HG02763 (cell line): ENCODE measurements at regions not wholly inside any gene's neighbourhood (a gene's known extent, or its start where the extent isn't known, plus 50 kb on each side); places are given as distances from the start of the nearest gene placed in this dataset.
A peak's percentile ranks its signal among the peaks of the same experiment; 100 is the strongest.
"Not testable (repeated sequence)": the region's sequence is repeated elsewhere in the genome, so short reads cannot be mapped to it uniquely, and the experiment has no call there.

Experiments used
- ATAC-seq: cut with Tn5 transposase; IDR thresholded peaks from one replicate; pipeline ENCODE4 v1.9.1; 2021; ENCODE audit warnings: mild to moderate bottlenecking, moderate library complexity; ENCODE audit not compliant: unreplicated experiment

DNA sequence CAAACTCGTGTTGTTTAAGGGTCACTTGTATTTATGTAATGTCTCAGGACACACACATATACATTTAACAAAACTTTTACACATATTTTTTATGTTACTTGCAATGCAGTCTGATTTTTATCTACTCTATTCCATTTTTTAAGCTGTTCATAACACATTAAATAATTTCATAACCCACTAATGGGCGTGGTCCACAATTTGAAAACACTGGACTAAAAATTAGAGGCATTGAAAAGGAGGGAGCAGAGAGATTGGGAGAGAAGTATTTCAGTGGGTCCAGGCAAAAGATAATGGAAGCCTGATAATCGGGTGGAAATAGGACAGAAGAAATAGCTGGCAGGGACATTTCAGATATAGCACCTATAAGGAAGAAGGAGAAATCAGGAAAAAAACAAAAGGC, 597.3 kb upstream of the CLINT1 start:
- ATAC-seq, result no peak

DNA sequence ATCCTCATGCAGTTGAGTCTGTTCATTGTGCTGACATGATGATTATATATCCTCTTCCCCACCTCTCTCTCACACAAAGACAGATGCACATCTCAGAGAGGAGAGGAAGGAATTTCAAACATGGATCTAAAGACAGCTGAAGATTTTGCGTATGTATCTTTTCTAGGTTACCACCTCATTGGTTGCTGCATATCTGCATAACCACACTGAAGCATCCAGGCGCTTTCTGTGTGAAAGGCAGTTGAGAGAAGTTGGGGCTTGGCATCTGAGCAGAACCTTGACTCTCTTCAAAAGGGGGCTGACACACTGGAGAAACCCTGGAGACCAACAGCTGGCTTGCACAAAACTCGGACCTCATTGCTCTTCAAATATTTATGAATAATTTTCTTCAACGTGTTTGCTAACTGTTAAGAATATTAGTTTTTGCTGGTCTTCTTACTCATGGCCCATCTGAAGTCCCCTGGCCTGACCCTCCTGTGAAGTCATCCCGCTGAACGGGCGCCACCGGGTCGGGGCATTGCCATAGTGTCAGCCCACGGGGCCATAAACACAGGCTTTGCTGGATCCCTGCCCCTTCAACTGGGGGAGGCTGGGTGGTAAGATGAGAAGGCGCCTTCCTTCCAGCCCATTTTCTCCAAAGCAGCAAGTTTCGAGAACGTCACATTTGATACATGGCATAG, 593.2 kb upstream of the CLINT1 start:
- no peak for ATAC-seq

DNA sequence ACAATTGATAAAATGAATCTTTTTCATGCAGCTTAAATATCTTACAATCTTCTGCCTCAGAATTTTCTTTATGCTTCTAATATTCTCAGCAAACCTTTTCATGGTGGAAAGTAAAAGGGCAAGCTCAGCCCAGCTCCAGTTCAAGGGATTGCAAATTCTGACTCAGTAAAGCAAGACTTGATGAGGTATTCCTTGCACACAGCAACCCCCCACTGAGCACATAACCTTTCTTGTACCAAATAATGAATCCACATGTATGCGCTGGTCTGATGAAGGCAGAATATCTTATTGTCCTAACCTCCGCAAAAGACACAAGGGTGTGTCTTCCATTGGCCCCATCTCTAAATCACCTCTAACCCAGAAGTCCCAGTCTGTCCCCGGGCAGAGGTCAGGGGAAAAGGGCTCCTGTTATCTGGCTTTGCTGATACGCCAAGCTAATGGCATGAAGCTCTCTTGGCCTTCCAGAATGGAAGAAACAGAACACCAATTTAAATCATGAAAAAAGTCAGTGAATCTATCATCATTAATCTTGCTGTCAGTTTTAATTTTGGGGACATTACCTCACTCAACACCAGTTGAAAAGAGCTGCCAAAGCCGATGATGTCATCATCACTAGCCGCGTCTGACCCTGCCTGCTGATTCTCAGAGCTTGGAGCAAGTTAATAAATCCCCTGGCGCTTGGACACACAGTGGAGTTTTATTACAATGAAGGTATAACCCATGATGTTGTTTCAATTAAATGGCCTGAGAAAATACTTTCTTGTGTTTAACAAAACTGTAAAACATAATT, 592.5 kb upstream of the CLINT1 start:
- no peak for ATAC-seq

DNA sequence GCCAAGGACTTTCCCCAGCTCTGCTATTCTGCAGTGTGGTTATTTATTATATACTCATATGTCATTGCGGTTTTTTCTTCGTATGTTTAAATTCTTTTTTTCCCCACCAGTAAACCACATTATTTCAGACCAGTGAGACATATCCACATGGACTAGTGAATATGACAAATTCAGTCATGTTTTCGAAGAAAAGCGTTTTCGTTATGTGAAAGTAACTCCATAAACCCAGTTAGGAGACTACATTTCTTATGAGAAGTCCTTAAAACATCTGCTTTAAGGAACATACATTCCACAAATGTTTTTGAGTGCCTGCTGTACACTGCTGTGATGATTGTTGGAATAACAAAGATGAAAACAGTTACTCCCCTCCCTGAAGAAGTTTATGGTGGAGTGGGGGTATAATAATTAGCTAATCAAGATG, 591.8 kb upstream of the CLINT1 start:
- ATAC-seq, result no peak

DNA sequence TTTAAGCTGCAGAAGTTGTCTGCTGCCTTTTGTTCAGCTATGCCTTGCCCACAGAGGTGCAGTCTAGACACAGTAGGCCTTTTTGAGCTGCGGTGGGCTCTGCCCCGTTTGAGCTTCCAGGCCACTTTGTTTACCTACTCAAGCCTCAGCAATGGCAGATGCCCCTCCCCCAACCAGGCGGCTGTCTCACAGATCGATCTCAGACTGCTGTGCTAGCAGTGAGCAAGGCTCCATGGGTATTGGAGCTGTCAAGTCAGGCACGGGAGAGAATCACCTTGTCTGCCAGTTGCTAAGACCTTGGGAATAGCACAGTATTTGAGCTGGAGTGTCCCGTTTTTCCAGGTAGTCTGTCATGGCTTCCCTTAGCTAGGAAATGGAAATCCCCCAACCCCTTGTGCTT, 587.8 kb upstream of the CLINT1 start:
- ATAC-seq, result not testable (repeated sequence)

DNA sequence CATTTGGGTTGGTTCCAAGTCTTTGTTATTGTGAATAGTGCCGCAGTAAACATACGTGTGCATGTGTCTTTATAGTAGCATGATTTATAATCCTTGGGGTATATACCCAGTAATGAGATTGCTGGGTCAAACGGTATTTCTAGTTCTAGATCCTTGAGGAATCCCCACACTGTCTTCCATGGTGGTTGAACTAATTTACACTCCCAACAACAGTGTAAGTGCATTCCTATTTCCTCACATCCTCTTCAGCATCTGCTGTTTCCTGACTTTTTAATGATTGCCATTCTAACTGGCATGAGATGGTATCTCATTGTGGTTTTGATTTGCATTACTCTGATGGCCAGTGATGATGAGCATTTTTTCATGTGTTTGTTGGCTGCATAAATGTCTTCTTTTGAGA, 580.3 kb upstream of the CLINT1 start:
- ATAC-seq, result not testable (repeated sequence)

DNA sequence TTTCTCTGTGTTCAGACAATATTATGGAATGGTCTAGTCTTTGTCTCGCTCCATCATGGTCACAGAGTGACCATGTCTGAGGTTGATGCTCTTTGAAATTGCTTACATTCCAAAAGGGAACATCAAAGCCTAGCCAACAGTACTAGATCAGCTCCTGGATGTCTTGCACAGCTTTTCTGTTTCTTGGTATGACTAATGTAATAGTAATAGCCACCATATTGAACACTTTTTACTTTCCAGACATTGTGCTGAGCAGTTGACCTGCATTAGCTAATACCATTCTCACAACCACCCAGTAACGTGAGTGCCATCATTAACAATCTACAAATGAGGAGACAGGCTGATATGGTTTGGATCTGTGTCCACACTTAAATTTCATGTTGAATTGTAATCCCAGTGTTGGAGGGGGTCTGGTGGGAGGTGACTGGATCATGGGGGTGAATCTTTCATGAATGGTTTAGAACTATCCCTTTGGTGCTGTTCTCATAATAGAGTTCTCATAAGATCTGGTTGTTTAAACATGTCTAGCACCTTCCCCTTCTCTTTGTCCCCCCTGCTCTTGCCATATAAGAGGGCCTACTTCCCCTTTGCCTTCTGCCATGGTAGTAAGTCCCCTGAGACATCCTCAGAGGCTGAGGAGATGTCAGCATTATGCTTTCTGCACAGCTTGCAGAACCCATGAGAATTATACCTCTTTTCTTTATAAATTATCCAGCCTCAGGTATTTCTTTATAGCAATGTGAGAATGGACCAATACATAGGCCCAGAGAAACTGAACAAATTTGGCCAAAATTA, 577.5 kb upstream of the CLINT1 start:
- ATAC-seq, result no peak

DNA sequence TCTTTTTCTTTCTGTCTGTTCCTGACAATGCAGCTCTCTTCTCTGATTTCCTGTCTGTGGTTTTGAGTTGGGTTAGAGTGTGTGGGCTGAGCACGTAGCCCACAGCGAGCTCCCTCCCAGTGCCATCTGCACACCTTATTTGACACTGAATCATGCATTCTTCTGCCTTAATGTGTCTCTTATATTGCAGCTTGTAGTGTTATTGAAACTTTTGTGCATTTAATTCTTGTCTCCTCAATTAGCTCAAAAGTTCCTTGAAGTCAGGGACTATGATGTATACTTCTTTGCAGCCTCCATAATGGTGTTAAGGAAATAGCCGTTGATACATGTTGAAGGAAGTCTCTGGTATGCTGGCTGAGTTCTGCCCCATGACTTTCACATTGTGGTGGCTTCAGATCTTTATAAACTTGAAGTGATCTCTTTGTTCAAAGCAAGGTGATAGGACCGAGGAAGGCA, 576.2 kb upstream of the CLINT1 start:
- ATAC-seq, result peak; percentile 70

DNA sequence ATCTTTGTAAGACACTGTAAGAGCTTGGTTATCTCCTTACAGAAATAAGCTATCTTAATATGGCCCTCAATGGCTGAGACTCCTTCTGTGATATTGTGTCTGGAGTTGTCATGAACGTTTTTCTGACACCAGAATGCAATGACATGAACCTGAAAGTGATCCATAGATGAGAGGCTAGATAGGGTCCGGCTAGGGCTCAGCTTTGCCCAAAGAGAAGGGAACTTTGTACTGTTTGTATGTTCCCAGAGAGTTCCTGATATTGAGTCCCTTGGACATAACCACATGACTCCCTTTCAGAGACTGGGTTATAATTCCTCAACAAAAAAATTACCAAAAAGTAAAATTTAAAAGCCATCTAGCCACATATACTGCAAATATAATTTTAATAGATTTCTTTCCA, 575.8 kb upstream of the CLINT1 start:
- ATAC-seq, result no peak

DNA sequence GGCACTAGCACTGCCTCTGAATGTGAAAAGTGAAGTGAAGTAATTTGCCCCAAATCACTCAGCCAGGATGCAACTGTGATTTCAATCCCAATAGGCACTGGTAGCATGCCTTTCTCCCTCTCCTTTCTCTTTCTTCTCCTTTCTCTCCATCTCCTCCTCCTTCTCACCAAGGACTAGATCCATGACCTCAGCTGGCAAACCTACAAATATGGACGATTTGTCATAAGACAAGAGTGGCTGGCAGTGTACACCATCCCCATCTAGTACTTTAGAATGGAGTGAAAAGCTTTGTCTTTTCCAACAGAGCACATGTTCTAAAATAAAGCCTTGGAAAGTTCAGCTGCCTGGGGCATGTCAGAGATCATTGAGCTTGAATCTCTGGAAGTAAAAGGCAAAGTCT, 574.7 kb upstream of the CLINT1 start:
- ATAC-seq, result no peak

DNA sequence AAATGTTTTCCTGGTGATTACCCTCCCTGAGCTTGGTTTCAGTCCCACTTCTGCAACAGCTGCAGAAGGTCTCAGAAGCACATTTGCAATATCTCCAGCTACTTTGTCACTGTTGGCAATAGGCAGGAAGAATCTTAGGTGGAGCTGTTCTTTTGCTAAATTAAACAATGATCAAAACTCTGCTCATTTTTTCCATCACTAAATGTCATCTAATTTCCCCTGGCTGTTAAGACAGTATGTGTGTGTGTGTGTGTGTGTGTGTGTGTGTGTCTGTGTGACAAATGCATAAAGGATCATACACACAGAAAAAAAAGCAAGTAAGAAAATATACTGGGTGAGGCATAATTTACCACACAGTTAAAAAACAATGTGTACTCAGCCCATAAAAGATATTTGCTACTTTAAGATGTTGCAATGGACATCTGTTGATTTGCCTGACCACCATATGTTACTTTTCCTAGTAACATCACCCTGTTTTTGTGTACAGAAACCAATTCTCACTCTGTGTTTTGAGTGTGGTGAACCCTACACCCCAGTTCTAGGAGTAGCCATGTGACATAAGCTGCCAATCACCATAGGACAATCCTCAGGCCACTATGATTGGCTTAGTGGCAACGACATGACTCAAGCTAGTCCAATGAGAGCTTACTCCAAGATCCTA, 572.6 kb upstream of the CLINT1 start:
- ATAC-seq, result peak; percentile 37

DNA sequence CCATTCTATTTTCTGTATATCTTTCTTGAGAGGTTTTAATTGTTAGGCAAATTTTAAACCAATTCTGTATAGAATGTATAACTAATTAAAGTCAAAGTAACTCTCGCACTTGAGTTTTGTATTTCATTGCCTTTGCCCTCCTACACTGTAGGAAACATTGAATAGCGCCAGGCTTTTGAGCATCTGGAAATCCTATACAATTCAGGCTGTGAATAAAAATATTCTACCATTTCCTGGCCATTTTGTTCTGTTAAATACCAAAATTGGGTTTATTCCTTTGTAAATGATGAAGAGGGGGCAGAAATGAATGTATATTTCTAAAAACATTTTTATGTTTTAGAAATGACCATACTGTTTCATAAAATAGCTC, 571.8 kb upstream of the CLINT1 start:
- ATAC-seq, result no peak

DNA sequence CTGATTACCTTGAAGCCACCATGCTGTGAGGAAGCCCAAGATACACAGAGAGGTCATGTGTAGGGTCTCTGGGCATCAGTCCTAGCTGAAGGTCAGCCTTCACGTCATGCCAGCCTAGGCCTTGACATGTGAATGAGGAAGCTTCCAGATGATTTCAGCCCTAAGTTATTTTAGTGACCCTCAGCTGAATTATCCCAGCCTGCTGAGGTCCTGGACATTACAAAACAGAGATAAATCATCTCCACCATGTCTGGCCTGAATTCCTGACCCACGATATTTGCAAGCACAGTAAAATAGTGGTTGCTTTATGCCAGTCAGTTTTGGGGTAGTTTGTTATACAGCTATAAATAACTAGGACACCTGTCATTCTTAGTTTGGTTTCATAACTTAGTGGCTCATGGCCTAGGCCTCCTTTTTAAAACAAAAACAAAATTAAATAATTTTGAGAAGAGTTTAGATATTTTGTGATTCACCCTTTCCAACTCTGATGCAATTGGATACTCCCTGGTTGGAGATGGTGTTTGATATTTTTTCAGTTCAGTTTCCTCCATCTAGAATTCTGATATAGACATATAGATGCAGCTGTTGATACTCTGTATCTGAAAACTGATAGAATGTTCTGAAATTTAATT, 571.3 kb upstream of the CLINT1 start:
- no peak for ATAC-seq

DNA sequence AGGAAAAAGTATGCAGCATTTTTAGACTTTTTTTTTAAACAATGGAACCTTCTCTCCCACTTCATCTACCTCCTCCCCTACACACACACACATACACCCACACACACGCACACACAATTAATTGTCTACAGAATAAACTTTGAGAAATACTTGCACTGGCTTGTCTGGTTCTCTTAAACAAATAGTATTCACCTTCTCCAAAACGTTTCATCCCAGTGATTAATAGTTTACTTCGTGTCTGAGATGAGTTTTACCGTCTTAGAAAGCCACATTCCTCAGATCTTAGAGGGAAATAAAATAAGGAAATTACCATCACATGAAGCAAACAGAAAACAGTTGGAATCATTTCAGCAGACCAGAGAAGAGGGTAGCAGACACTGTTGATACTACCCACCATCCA, 570.6 kb upstream of the CLINT1 start:
- ATAC-seq, result no peak

DNA sequence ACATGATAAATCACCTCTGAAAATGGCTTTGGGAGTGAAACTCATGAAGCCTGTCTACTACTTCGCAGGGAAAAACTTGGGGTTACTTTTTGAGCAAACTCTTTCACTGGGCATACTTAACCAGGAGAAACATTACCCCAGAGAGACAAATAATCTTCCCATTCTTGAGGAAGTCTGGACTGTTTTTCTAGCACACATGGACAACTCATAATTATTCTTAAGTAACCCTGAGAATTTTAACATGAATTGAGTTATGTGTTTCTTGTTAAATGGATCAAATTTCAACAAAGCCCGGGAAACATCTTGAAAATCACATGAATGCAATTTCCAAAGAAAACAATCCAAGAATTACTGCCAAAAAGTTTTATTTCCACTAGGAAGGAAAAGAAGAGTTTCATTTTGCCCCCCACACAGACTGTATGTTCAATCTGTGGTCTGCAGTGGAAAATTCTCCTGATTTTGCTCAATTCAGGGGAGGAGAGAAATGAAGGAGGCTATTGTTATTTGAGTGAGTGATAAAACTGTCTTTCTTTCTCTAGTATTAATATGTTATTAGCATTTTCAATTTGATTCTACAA, 564.8 kb upstream of the CLINT1 start:
- ATAC-seq, result no peak

DNA sequence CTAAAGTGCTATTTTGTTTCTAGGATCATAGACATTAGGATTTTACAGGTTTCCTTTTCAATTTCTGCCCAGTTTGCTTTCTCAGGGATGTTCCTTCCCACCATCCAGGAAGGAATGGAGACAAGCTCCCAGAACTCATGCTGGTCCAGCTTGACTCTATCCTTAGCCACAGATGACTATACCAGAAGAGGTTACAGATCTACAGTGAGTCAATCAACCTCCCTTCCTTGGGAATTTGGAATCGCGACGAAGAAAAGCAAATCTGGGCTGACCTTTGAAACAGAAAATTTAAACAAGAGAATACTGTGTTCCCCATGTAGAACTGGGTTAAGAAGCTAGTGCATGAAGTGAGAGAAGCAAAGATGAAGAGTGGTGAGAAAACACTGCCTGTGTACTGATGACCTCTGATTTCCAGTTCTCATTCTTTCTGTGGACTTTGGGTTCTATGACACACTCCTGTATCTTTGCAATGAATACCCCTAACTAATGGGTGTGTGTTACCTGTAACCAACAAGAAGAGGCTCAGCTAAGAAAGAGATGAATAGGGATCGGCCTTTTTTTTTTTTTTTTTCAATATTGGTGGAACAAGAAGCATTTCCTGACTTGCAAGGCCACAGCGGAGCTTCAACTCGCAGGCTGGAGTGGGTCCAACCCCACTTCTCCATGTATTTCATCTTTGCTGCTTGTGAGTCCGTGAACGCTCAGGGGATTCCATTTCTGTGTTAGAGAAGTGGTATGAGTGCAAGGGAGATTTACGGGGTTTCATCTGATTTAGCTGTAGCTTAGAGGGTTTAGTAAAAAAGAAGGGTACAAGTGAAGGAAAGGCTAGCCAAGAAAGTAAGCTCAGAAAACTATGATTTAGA, 563.9 kb upstream of the CLINT1 start:
- ATAC-seq, result no peak

DNA sequence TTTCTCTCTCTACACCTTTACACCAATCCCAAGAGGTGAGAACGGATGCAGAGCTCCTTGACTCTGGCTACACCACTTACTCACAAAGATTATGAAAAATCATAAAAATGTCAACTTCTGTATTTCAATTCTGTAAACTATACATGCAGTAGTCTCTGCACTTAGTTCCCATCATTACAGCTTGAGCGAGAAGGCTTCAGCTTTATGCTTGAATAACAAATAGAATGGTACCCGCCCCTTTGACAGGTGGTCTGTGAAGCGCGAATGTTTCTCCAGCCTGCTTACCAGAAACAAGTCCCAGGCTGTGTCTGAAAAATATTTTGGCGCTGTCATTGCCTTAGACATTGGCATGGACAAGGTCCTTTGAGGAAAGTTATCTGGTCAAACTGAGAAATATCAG, 562.4 kb upstream of the CLINT1 start:
- ATAC-seq, result no peak

DNA sequence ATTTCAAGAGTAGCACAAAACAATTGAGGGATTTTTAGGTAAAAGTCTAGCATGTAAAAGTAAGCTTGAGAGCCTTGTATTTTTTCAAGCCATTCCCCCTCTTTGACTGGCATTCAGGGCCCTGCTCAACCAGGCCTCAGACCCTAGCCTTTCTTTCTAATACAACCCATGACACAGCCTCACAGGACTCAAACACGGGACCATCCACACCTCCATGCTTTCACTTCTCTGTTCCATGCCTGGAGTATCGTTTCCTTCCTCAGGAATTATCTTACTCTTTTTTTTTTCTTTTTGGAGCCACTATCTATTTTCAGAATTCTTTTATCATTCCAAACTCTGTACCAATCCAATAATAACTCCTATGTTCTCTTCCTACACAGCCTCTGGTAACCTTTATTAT, 560.2 kb upstream of the CLINT1 start:
- no peak for ATAC-seq

DNA sequence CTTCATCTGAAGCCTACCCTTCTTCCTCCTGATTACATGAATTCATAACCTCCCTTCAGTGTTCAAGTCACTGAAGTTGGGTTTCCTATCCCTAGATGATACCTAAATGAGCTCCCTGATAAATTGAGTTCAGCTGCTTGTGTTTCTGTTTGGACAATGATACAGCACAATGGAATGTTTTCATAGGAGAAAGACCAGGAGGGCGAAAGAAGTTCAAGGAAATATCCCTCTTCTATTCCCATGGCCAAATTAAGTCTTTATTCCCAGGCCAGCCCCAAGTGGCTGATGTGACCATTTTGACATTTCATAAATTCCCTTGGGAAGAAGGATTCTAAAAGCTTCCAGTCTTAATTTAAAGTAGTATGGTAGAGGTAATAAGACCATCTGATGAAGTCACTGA, 555.8 kb upstream of the CLINT1 start:
- ATAC-seq, result no peak
